ENCODE measurements at regions not wholly inside any gene's neighbourhood (a gene's known extent, or its start where the extent isn't known, plus 50 kb on each side); places are given as distances from the start of the nearest gene placed in this dataset.

- Histone ChIP-seq H3K27ac (no peak overlapping the region), H3K36me3 (no peaks in the 10 kb centered on the region), H3K4me1 (ENCODE audit: insufficient read depth) (no peaks in the 10 kb centered on the region), H3K27me3 (no peaks in the 10 kb centered on the region), H3K4me3 (no peak overlapping the region), H3K9me3 (no peaks in the 10 kb centered on the region)
- no peak for DNase-seq
- TF ChIP-seq, protein P1, sequence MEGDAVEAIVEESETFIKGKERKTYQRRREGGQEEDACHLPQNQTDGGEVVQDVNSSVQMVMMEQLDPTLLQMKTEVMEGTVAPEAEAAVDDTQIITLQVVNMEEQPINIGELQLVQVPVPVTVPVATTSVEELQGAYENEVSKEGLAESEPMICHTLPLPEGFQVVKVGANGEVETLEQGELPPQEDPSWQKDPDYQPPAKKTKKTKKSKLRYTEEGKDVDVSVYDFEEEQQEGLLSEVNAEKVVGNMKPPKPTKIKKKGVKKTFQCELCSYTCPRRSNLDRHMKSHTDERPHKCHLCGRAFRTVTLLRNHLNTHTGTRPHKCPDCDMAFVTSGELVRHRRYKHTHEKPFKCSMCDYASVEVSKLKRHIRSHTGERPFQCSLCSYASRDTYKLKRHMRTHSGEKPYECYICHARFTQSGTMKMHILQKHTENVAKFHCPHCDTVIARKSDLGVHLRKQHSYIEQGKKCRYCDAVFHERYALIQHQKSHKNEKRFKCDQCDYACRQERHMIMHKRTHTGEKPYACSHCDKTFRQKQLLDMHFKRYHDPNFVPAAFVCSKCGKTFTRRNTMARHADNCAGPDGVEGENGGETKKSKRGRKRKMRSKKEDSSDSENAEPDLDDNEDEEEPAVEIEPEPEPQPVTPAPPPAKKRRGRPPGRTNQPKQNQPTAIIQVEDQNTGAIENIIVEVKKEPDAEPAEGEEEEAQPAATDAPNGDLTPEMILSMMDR (IDR thresholded peaks at IDR 0.05) = no peak
- TF ChIP-seq POLR2A (IDR thresholded peaks at IDR 0.05) (no peak), EP300 (IDR thresholded peaks at IDR 0.05) (no peak)
- WGBS, 3 donors = 85 to 88% (median 88%) methylated on average over 1 of the region's 1 CpG
- intact Hi-C loops (cut with DNase I) = loop anchor here in 1 of 4 donors (10.0 kb wide), 1 partner anchor 348 kb away; no protein-coding TSS in a partner anchor
Measured at GRCh38 chr12:47382305-47382704, 302.5 kb upstream of the AMIGO2 start.

- DNase-seq = no peak
- Histone ChIP-seq H3K4me1 (ENCODE audit: insufficient read depth) (peaks cover 3% of the 10 kb centered on the region), H3K4me3 (no peak overlapping the region), H3K27me3 (no peaks in the 10 kb centered on the region), H3K36me3 (no peaks in the 10 kb centered on the region), H3K9me3 (no peaks in the 10 kb centered on the region), H3K27ac (peak overlapping the region in 1 of 2 donors; percentile 70)
- TF ChIP-seq, protein P1 (IDR thresholded peaks at IDR 0.05) = no peak
- no peak for TF ChIP-seq EP300 (IDR thresholded peaks at IDR 0.05)
- TF ChIP-seq POLR2A (IDR thresholded peaks at IDR 0.05) = no peak
- intact Hi-C loops (cut with DNase I) = loop anchor here in 1 of 4 donors (5.0 kb wide), 1 partner anchor 277 kb away; no protein-coding TSS in a partner anchor
Measured at GRCh38 chr12:47378907-47379306, 299.1 kb upstream of the AMIGO2 start.

DNA sequence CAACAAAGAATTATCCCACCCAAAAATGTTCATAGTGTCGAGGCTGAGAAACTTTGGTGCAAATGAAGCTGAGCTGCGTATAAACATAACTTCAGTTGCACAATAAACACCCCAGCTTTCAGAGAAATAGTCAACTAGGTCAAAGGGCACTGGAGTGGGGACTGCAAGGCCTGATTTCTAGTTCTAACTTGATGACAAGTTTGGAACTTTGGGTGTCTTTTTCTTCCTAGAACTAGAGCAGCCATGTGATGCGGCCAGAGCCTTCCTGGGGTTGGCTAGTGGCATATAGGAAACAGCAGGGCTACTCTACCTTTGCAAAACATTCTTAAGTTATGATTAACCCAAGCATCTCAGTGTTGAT is 298.4 kb upstream of the AMIGO2 start:
- H3K9me3 ChIP-seq = no peaks in the 10 kb centered on the region
- no peaks in the 10 kb centered on the region for H3K36me3 ChIP-seq
- DNase-seq = peak in 1 of 5 donors; percentile 32
- TF ChIP-seq, protein P1 (IDR thresholded peaks at IDR 0.05) = no peak
- TF ChIP-seq POLR2A (IDR thresholded peaks at IDR 0.05) = no peak
- TF ChIP-seq EP300 (IDR thresholded peaks at IDR 0.05) = no peak
- H3K4me3 ChIP-seq = no peak overlapping the region
- 56 to 72% (median 68%) methylated on average over 3 of the region's 3 CpGs for WGBS, 3 donors
- intact Hi-C loops (cut with DNase I) = loop anchor here in 1 of 4 donors (5.0 kb wide), 1 partner anchor 276 kb away; no protein-coding TSS in a partner anchor
- H3K4me1 ChIP-seq (ENCODE audit: insufficient read depth) = peaks cover 3% of the 10 kb centered on the region
- H3K27ac ChIP-seq = peak overlapping the region in 1 of 2 donors; percentile 70
- no peaks in the 10 kb centered on the region for H3K27me3 ChIP-seq

DNA sequence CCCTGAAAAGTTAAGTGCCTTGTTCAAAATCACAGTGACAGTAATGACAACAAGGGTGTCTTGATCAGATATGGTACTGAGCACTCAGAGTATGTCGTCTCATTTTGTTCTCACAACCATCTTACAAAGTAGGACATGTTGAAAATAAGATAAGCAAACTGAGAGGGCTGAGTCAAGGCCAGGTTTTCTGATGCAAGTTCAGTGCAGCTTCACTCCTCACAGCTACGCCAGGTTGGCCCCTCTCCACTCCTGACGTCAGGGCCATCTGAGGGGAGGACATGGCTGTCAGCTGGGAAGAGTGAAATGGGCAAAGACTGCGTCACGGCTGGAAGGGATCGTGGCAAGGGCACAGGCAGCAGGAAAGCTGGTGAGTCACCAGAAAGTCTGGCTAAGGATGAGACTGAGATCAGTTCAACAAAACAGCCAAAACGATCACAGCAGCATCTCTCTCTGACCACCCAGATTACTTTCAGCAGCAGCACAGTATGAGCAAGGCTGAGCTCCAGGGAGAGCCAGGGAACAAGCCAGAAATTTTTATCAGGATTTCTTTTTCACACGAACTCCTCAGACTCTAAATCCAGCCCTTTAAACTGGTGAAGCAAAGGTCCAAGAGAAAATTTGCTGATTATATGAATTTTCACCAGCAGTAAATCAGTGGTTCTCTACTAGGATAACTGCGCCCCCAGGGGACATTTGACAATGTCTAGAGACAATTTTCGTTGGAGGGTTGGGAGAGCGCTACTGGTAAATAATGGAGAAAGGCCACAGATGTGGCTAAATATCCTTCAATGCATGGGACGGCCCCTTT is 297.9 kb upstream of the AMIGO2 start:
- Histone ChIP-seq H3K27me3 (no peaks in the 10 kb centered on the region), H3K9me3 (no peaks in the 10 kb centered on the region), H3K4me1 (ENCODE audit: insufficient read depth) (peaks cover 3% of the 10 kb centered on the region), H3K27ac (peak overlapping the region in 1 of 2 donors; percentile 70), H3K36me3 (no peaks in the 10 kb centered on the region), H3K4me3 (no peak overlapping the region)
- intact Hi-C loops (cut with DNase I) = loop anchor here in 1 of 4 donors (5.0 kb wide), 1 partner anchor 275 kb away; no protein-coding TSS in a partner anchor
- peak; percentile 98 to 100 (median 99) for DNase-seq
- TF ChIP-seq POLR2A (IDR thresholded peaks at IDR 0.05) = no peak
- peak; percentile 90 for TF ChIP-seq EP300 (IDR thresholded peaks at IDR 0.05)
- WGBS, 3 donors = 18 to 22% (median 19%) methylated on average over 12 of the region's 12 CpGs

GRCh38 chr12:47376927-47377326 is 297.2 kb upstream of the AMIGO2 start:
- H3K9me3 ChIP-seq = no peaks in the 10 kb centered on the region
- H3K36me3 ChIP-seq = no peaks in the 10 kb centered on the region
- no peaks in the 10 kb centered on the region for H3K27me3 ChIP-seq
- 72 to 84% (median 75%) methylated on average over 6 of the region's 6 CpGs for WGBS, 3 donors
- TF ChIP-seq EP300 (IDR thresholded peaks at IDR 0.05) (no peak), POLR2A (IDR thresholded peaks at IDR 0.05) (no peak)
- TF ChIP-seq, protein P1 (IDR thresholded peaks at IDR 0.05) = no peak
- DNase-seq = peak in 3 of 5 donors; percentile 35 to 49 (median 48)
- intact Hi-C loops (cut with DNase I) = loop anchor here in 1 of 4 donors (5.0 kb wide), 1 partner anchor 275 kb away; no protein-coding TSS in a partner anchor
- peaks cover 3% of the 10 kb centered on the region for H3K4me1 ChIP-seq (ENCODE audit: insufficient read depth)
- H3K4me3 ChIP-seq = no peak overlapping the region
- peak overlapping the region in 1 of 2 donors; percentile 70 for H3K27ac ChIP-seq
